HPDE6-E6E7 (cell line): ENCODE measurements at regions not wholly inside any gene's neighbourhood (a gene's known extent, or its start where the extent isn't known, plus 50 kb on each side); places are given as distances from the start of the nearest gene placed in this dataset.

Experiments
- DNase-seq: peaks from one replicate; pipeline ENCODE4 v3.0.0; 2011; ENCODE audit warnings: missing footprints; ENCODE audit errors: extremely low spot score

GRCh38 chr7:31175672-31176071 lies 123.6 kb downstream of the ADCYAP1R1 start:
- DNase-seq, result no peak

GRCh38 chr7:31171984-31172383 lies 119.9 kb downstream of the ADCYAP1R1 start:
- no peak for DNase-seq

- DNase-seq, result no peak
These were observed 119.2 kb downstream of the ADCYAP1R1 start for GRCh38 chr7:31171216-31171785.
